GM12878 (cell line): ENCODE measurements at regions not wholly inside any gene's neighbourhood (a gene's known extent, or its start where the extent isn't known, plus 50 kb on each side); places are given as distances from the start of the nearest gene placed in this dataset.

Experiments used
- ATAC-seq: fragments of 200-7000 bp; cut with Tn5 transposase; 3 replicates; pipeline ENCODE4 v1.9.1; 2020; ENCODE audit warnings: mild to moderate bottlenecking, moderate library complexity
- BruUV-seq: library from RNA; stranded (reverse); fragments of 400-500 nt; replicated peaks from 2 replicates; lab custom pipeline; 2021; lab: Mats Ljungman, UMichigan
- CTCF ChIA-PET: fragments of 300-600 bp; sonication (Branson Sonifier 250); formaldehyde crosslinking; extraction: SDS; loops from one replicate; lab custom pipeline; 2021; ENCODE audit warnings: inconsistent platforms; lab: Yijun Ruan, JAX
- POLR2A ChIA-PET: fragments of 350-600 bp; formaldehyde crosslinking; extraction: SDS; loops from one replicate; lab custom pipeline; 2021; ENCODE audit warnings: inconsistent platforms; lab: Charles Lee
- RAD21 ChIA-PET: fragments of 300-600 bp; sonication (Branson Sonifier 250); formaldehyde crosslinking; loops from one replicate; lab custom pipeline; 2023; ENCODE audit warnings: antibody characterized with exemption; ENCODE audit not compliant: unreplicated experiment; lab: Charles Lee
- SMC1A ChIA-PET: fragments of 300-600 bp; sonication (Branson Sonifier 250); formaldehyde crosslinking; loops from one replicate; lab custom pipeline; 2023; ENCODE audit not compliant: unreplicated experiment, uncharacterized antibody; lab: Charles Lee
- DNase-seq: peaks from one replicate; pipeline ENCODE4 v3.0.0-alpha.2; 2011; ENCODE audit warnings: low read depth, low spot score
- FAIRE-seq: peaks from 3 replicates; lab custom pipeline; 2011; peaks lifted over from hg19 to GRCh38; lab: Jason Lieb, UNC
- H2AFZ ChIP-seq: 2 replicates; pipeline ENCODE4 v1.6.0; 2011; ENCODE audit warnings: low read depth, low read length, control low read depth; ENCODE audit not compliant: control insufficient read depth
- H3K27ac ChIP-seq: 2 replicates; pipeline ENCODE4 v1.5.1; 2011; ENCODE audit warnings: control low read depth; ENCODE audit not compliant: control insufficient read depth, insufficient read depth
- H3K27me3 ChIP-seq, 2 experiments: replicated peaks in 1 of 2; 2 replicates each; pipeline versions ENCODE4 v1.6.0 to v1.6.1; 2011; ENCODE audit warnings: low read length in 1 of 2; ENCODE audit not compliant: control insufficient read depth in 2 of 2, insufficient read depth in 2 of 2
- H3K36me3 ChIP-seq, 2 experiments: 2 replicates each; pipeline ENCODE4 v1.5.1; 2011; ENCODE audit warnings: low read length in 1 of 2; ENCODE audit not compliant: control insufficient read depth in 2 of 2, insufficient read depth in 2 of 2
- H3K4me1 ChIP-seq: 2 replicates; pipeline ENCODE4 v1.6.1; 2011; ENCODE audit warnings: mild to moderate bottlenecking, low read length, moderate library complexity, mixed read lengths; ENCODE audit not compliant: control insufficient read depth, insufficient read depth
- H3K4me2 ChIP-seq: 2 replicates; pipeline ENCODE4 v1.6.0; 2011; ENCODE audit warnings: control low read depth; ENCODE audit not compliant: control insufficient read depth, insufficient read depth
- H3K4me3 ChIP-seq: fragments of 200-600 bp; sonication (generic); 2 replicates; pipeline ENCODE4 v1.5.1; 2016
- H3K79me2 ChIP-seq: 2 replicates; pipeline ENCODE4 v1.6.0; 2011; ENCODE audit warnings: low read length; ENCODE audit not compliant: control insufficient read depth, insufficient read depth
- H3K9ac ChIP-seq: 2 replicates; pipeline ENCODE4 v1.8.0; 2011; ENCODE audit warnings: low read length, control low read depth, mixed read lengths; ENCODE audit not compliant: control insufficient read depth, insufficient read depth
- H3K9me3 ChIP-seq: replicated peaks from 3 replicates; pipeline ENCODE4 v1.5.1; 2011; ENCODE audit warnings: mild to moderate bottlenecking, low read length; ENCODE audit not compliant: control insufficient read depth, insufficient read depth
- H4K20me1 ChIP-seq: 2 replicates; pipeline ENCODE4 v1.6.0; 2011; ENCODE audit not compliant: control insufficient read depth, insufficient read depth
- BMI1 ChIP-seq: fragments of 450-650 bp; IDR thresholded peaks from 2 replicates; pipeline ENCODE4 v1.6.1; 2016; ENCODE audit warnings: mild to moderate bottlenecking, moderate library complexity, borderline replicate concordance
- CHD4 ChIP-seq: fragments of 200-600 bp; sonication (generic); IDR thresholded peaks from 2 replicates; pipeline ENCODE4 v1.6.1; 2016; ENCODE audit warnings: mild to moderate bottlenecking
- DPF2 ChIP-seq: fragments of 450-650 bp; IDR thresholded peaks from 2 replicates; pipeline ENCODE4 v1.6.1; 2017; ENCODE audit warnings: mild to moderate bottlenecking
- EP300 ChIP-seq, 2 experiments: fragments of 150-350 bp in 1 of 2; IDR thresholded peaks; 2 replicates each; pipeline ENCODE4 v1.6.1; 2011 to 2012; ENCODE audit warnings: low read depth in 2 of 2, low read length in 2 of 2, borderline replicate concordance in 1 of 2, improper control_type of control experiment in 1 of 2, inconsistent platforms in 1 of 2; ENCODE audit not compliant: control insufficient read depth in 1 of 2
- HDAC2 ChIP-seq: fragments of 200-600 bp; sonication (generic); IDR thresholded peaks from 2 replicates; pipeline ENCODE4 v1.6.1; 2017
- MTA3 ChIP-seq: IDR thresholded peaks from 2 replicates; pipeline ENCODE4 v1.6.1; 2012; ENCODE audit warnings: low read length, inconsistent platforms, borderline replicate concordance
- MXI1 ChIP-seq: fragments of 150-350 bp; IDR thresholded peaks from 2 replicates; pipeline ENCODE4 v1.6.1; 2011; ENCODE audit warnings: low read depth, mild to moderate bottlenecking, inconsistent platforms, low read length, improper control_type of control experiment
- NBN ChIP-seq: fragments of 450-650 bp; IDR thresholded peaks from 2 replicates; pipeline ENCODE4 v1.6.1; 2016
- NFYA ChIP-seq: IDR thresholded peaks from 2 replicates; pipeline ENCODE4 v1.6.1; 2011; ENCODE audit warnings: low read depth, mild to moderate bottlenecking, low read length, improper control_type of control experiment, borderline replicate concordance
- RBBP5 ChIP-seq: fragments of 200-600 bp; sonication (generic); conservative IDR thresholded peaks from 2 replicates; pipeline ENCODE4 v1.6.1; 2016
- TARDBP ChIP-seq: IDR thresholded peaks from 2 replicates; pipeline ENCODE4 v1.6.1; 2016; ENCODE audit warnings: borderline replicate concordance
- WGBS: methylation state at CpG from one replicate; pipeline ENCODE4 v1.1.6; 2016; ENCODE audit warnings: low lambda C conversion rate; ENCODE audit not compliant: insufficient replicate concordance, insufficient coverage; ENCODE audit errors: missing lambda C conversion rate; 5-methylcytosine and 5-hydroxymethylcytosine counted together
- in situ Hi-C: fragments of 300-500 bp; cut with MboI; formaldehyde crosslinking; loops from 9 replicates; pipeline ENCODE4 v1.14.3; 2018; ENCODE audit warnings: mixed read lengths
- intact Hi-C: fragments of 100-400 bp; cut with micrococcal nuclease; formaldehyde crosslinking; loops from one replicate; pipeline ENCODE4 v1.14.2; 2022; ENCODE audit not compliant: unreplicated experiment
- TF ChIP-seq, protein P1 (sequence below): IDR thresholded peaks from 2 replicates; pipeline ENCODE4 v1.6.1; 2012; ENCODE audit warnings: low read depth, low read length, improper control_type of control experiment
- TF ChIP-seq, protein P2 (sequence below): IDR thresholded peaks from 2 replicates; pipeline ENCODE4 v1.6.1; 2011; ENCODE audit warnings: mild to moderate bottlenecking, low read depth, low read length, moderate library complexity; ENCODE audit not compliant: insufficient replicate concordance
- TF ChIP-seq, protein P3 (sequence below): fragments of 150-350 bp; IDR thresholded peaks from 2 replicates; pipeline ENCODE4 v1.6.1; 2016; ENCODE audit warnings: low read depth, low read length

DNA sequence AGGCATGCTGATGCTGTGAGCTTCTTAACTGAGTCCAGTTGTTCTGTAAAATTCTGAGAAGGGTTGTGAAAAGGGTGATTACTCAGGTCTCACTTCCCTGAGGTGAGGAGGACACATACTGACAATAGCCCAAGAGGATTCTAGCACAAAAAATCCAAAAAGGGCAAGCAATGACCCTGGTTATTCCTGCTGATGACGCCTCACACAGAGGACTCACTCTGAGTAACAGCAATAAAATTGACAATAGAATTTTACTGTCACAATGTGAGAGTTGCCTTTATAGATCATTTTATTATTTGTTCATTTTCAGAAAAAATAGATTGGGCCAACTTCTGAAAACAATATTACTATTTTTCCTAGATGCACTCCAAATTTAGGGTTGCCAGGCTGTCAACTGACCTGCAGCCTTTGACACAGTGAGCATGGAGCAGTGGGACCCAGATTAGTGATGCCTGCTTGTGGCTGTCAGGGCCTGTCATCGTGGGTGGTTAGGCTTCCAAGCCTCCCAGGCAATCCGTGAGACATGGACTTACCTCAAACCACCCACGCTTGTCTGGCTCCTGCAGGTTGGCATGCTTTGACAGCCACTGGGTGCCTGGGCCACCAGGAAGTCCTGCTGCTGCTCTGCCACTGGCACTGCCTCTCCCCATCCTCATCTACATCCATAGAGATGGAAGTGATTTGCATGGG lies 396.0 kb upstream of the THBS1 start:
- ChIA-PET POLR2A (no interaction called here), CTCF (no interaction called here), SMC1A (no interaction called here), RAD21 (no interaction called here)
- in situ Hi-C loops (no loop called here), intact Hi-C loops (no loop called here)
- H3K4me3 ChIP-seq = no peak overlapping the region
- DNase-seq (no peak), FAIRE-seq (no peak), ATAC-seq (no peak)
- H3K9ac ChIP-seq = no peak overlapping the region
- H4K20me1 ChIP-seq = no peaks in the 10 kb centered on the region
- no peaks in the 10 kb centered on the region for H3K9me3 ChIP-seq
- peaks cover 0 to 3% of the 10 kb centered on the region in 2 experiments; a peak in 2 of 4 replicates for H3K27me3 ChIP-seq
- H3K36me3 ChIP-seq = no peaks in the 10 kb centered on the region
- no peak overlapping the region for H3K4me2 ChIP-seq
- no peaks in the 10 kb centered on the region for H3K4me1 ChIP-seq
- H2AFZ ChIP-seq = no peak overlapping the region
- no peak overlapping the region for H3K27ac ChIP-seq
- no TSS peak for BruUV-seq
- WGBS = 0% methylated on average over 4 of the region's 4 CpGs
- H3K79me2 ChIP-seq = no peaks in the 10 kb centered on the region
- TF ChIP-seq HDAC2 = no peak
- no peak for TF ChIP-seq EP300 (IDR thresholded peaks at IDR 0.05; ENCODE audit: borderline replicate concordance in 1 of 2, control insufficient read depth in 1 of 2, low read depth in 2 of 2, low read length in 2 of 2)
- TF ChIP-seq, protein P1, sequence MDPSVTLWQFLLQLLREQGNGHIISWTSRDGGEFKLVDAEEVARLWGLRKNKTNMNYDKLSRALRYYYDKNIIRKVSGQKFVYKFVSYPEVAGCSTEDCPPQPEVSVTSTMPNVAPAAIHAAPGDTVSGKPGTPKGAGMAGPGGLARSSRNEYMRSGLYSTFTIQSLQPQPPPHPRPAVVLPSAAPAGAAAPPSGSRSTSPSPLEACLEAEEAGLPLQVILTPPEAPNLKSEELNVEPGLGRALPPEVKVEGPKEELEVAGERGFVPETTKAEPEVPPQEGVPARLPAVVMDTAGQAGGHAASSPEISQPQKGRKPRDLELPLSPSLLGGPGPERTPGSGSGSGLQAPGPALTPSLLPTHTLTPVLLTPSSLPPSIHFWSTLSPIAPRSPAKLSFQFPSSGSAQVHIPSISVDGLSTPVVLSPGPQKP = no peak
- TF ChIP-seq BMI1 = no peak
- TF ChIP-seq TARDBP = no peak
- TF ChIP-seq, protein P2, sequence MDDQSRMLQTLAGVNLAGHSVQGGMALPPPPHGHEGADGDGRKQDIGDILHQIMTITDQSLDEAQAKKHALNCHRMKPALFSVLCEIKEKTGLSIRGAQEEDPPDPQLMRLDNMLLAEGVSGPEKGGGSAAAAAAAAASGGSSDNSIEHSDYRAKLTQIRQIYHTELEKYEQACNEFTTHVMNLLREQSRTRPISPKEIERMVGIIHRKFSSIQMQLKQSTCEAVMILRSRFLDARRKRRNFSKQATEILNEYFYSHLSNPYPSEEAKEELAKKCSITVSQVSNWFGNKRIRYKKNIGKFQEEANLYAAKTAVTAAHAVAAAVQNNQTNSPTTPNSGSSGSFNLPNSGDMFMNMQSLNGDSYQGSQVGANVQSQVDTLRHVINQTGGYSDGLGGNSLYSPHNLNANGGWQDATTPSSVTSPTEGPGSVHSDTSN = no peak
- no peak for TF ChIP-seq RBBP5
- no peak for TF ChIP-seq MTA3
- no peak for TF ChIP-seq MXI1
- TF ChIP-seq CHD4 = no peak
- TF ChIP-seq, protein P3, sequence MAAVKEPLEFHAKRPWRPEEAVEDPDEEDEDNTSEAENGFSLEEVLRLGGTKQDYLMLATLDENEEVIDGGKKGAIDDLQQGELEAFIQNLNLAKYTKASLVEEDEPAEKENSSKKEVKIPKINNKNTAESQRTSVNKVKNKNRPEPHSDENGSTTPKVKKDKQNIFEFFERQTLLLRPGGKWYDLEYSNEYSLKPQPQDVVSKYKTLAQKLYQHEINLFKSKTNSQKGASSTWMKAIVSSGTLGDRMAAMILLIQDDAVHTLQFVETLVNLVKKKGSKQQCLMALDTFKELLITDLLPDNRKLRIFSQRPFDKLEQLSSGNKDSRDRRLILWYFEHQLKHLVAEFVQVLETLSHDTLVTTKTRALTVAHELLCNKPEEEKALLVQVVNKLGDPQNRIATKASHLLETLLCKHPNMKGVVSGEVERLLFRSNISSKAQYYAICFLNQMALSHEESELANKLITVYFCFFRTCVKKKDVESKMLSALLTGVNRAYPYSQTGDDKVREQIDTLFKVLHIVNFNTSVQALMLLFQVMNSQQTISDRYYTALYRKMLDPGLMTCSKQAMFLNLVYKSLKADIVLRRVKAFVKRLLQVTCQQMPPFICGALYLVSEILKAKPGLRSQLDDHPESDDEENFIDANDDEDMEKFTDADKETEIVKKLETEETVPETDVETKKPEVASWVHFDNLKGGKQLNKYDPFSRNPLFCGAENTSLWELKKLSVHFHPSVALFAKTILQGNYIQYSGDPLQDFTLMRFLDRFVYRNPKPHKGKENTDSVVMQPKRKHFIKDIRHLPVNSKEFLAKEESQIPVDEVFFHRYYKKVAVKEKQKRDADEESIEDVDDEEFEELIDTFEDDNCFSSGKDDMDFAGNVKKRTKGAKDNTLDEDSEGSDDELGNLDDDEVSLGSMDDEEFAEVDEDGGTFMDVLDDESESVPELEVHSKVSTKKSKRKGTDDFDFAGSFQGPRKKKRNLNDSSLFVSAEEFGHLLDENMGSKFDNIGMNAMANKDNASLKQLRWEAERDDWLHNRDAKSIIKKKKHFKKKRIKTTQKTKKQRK = no peak
- TF ChIP-seq DPF2 = no peak
- no peak for TF ChIP-seq NBN
- TF ChIP-seq NFYA = no peak
